ENCODE measurements at regions not wholly inside any gene's neighbourhood (a gene's known extent, or its start where the extent isn't known, plus 50 kb on each side); places are given as distances from the start of the nearest gene placed in this dataset.

GRCh38 chr3:96200897-96201296, 613.5 kb upstream of the EPHA6 start:
- TF ChIP-seq CTCF (conservative IDR thresholded peaks at IDR 0.05; ENCODE audit: low read depth, low read length), result no peak
- H3K4me3 ChIP-seq (ENCODE audit: low read length), result no peak overlapping the region
- no peak for DNase-seq (ENCODE audit: low read depth)

- TF ChIP-seq CTCF (conservative IDR thresholded peaks at IDR 0.05; ENCODE audit: low read depth, low read length), result no peak
- H3K4me3 ChIP-seq (ENCODE audit: low read length), result no peak overlapping the region
- DNase-seq (ENCODE audit: low read depth), result no peak
Observed at GRCh38 chr3:96201463-96201862, 612.9 kb upstream of the EPHA6 start.

GRCh38 chr3:96202181-96202580, 612.2 kb upstream of the EPHA6 start:
- no peak for DNase-seq (ENCODE audit: low read depth)
- no peak for TF ChIP-seq CTCF (conservative IDR thresholded peaks at IDR 0.05; ENCODE audit: low read depth, low read length)
- H3K4me3 ChIP-seq (ENCODE audit: low read length), result no peak overlapping the region

- no peak for TF ChIP-seq CTCF (conservative IDR thresholded peaks at IDR 0.05; ENCODE audit: low read depth, low read length)
- no peak for DNase-seq (ENCODE audit: low read depth)
- no peak overlapping the region for H3K4me3 ChIP-seq (ENCODE audit: low read length)
Observed at GRCh38 chr3:96209699-96210098, 604.7 kb upstream of the EPHA6 start.

- TF ChIP-seq CTCF (conservative IDR thresholded peaks at IDR 0.05; ENCODE audit: low read depth, low read length), result peak; percentile 5
- no peak overlapping the region for H3K4me3 ChIP-seq (ENCODE audit: low read length)
- DNase-seq (ENCODE audit: low read depth), result no peak
Observed at GRCh38 chr3:96213393-96213792, 601.0 kb upstream of the EPHA6 start.

- no peak for DNase-seq (ENCODE audit: low read depth)
- H3K4me3 ChIP-seq (ENCODE audit: low read length), result no peak overlapping the region
- no peak for TF ChIP-seq CTCF (conservative IDR thresholded peaks at IDR 0.05; ENCODE audit: low read depth, low read length)
Observed at GRCh38 chr3:96214941-96215340, 599.5 kb upstream of the EPHA6 start.

GRCh38 chr3:96225494-96225893, 588.9 kb upstream of the EPHA6 start:
- no peak for TF ChIP-seq CTCF (conservative IDR thresholded peaks at IDR 0.05; ENCODE audit: low read depth, low read length)
- no peak overlapping the region for H3K4me3 ChIP-seq (ENCODE audit: low read length)
- no peak for DNase-seq (ENCODE audit: low read depth)

Measured in retinal pigment epithelial cell (primary cell).